ENCODE measurements at regions not wholly inside any gene's neighbourhood (a gene's known extent, or its start where the extent isn't known, plus 50 kb on each side); places are given as distances from the start of the nearest gene placed in this dataset.
"Not testable (repeated sequence)": the region's sequence is repeated elsewhere in the genome, so short reads cannot be mapped to it uniquely, and the experiment has no call there.

DNA sequence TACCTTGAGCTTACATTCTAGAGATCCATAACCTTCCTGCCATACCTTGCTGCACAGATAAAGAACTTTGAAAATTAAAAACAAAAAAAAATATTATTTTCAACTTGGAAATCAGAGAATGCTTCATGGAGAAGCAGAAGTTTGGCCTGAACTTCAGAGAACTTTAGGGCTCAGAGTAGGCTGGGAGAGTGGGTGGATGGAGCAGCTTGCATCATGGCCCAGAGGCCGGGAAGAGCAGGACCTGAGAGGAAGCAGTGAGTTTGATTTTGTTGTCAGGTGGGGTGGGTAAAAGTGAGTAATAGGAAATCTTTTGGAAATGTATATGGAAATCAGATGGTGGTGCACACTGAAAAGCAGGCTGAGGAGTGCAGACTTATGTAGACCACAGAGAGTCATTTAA is 228.5 kb upstream of the KRR1 start:
- TF ChIP-seq, protein P1, sequence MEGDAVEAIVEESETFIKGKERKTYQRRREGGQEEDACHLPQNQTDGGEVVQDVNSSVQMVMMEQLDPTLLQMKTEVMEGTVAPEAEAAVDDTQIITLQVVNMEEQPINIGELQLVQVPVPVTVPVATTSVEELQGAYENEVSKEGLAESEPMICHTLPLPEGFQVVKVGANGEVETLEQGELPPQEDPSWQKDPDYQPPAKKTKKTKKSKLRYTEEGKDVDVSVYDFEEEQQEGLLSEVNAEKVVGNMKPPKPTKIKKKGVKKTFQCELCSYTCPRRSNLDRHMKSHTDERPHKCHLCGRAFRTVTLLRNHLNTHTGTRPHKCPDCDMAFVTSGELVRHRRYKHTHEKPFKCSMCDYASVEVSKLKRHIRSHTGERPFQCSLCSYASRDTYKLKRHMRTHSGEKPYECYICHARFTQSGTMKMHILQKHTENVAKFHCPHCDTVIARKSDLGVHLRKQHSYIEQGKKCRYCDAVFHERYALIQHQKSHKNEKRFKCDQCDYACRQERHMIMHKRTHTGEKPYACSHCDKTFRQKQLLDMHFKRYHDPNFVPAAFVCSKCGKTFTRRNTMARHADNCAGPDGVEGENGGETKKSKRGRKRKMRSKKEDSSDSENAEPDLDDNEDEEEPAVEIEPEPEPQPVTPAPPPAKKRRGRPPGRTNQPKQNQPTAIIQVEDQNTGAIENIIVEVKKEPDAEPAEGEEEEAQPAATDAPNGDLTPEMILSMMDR (IDR thresholded peaks at IDR 0.05; ENCODE audit: insufficient read depth in 1 of 2, low read depth in 1 of 2, low read length in 1 of 2, severe bottlenecking in 1 of 2, unreplicated experiment in 1 of 2): no peak

DNA sequence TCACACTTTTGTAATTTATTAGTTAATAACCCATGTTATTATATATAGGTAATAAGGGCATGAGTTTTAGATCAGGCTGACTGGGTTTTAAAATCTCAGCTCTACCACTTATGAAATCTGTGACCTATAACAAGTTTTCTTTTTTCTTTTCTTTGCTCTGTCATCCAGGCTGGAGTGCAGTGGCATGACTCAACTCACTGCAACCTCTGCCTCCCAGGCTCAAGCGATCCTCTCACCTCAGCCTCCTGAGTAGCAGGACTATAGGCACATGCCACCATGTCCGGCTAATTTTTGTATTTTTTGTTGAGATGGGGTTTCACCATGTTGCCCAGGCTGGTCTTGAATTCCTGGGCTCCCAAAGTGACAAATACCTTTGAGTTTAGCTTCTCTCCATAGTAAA is 227.7 kb upstream of the KRR1 start:
- DNase-seq; H3K9me3 Mint-ChIP-seq (ENCODE audit: unreplicated experiment); H3K27me3 ChIP-seq (replicated peaks; ENCODE audit: control insufficient read depth, insufficient read depth, low read length); CTCF ChIA-PET; BruUV-seq (replicated peaks); H3K36me3 Mint-ChIP-seq (ENCODE audit: insufficient read depth, unreplicated experiment); H3K27ac Mint-ChIP-seq (ENCODE audit: unreplicated experiment); H3K4me1 ChIP-seq; POLR2A ChIA-PET; H3K27me3 Mint-ChIP-seq (ENCODE audit: insufficient read depth, unreplicated experiment); intact Hi-C loops (cut with micrococcal nuclease; ENCODE audit: unreplicated experiment); H3K4me3 Mint-ChIP-seq (ENCODE audit: unreplicated experiment); H3K9me3 ChIP-seq; H3K4me3 ChIP-seq (ENCODE audit: low read depth, low read length); H3K36me3 ChIP-seq (ENCODE audit: control insufficient read depth, insufficient read depth, low read length): not testable (repeated sequence)
- peaks cover 14% of the 10 kb centered on the region for H3K4me1 Mint-ChIP-seq (ENCODE audit: low read depth, unreplicated experiment)

More for the DNA sequence above, 228.5 kb upstream of the KRR1 start:
- CTCF ChIA-PET: interaction anchor here (0.6 kb wide), 1 partner anchor 344 kb away, joined by 3 read pairs; no protein-coding TSS in a partner anchor
- intact Hi-C loops (cut with micrococcal nuclease; ENCODE audit: unreplicated experiment): no loop called here
- no peaks in the 10 kb centered on the region for H3K36me3 ChIP-seq (ENCODE audit: control insufficient read depth, insufficient read depth, low read length)
- Mint-ChIP-seq H3K4me3 (ENCODE audit: unreplicated experiment) (no peak overlapping the region), H3K4me1 (ENCODE audit: low read depth, unreplicated experiment) (peaks cover 23% of the 10 kb centered on the region), H3K36me3 (ENCODE audit: insufficient read depth, unreplicated experiment) (no peaks in the 10 kb centered on the region), H3K9me3 (ENCODE audit: unreplicated experiment) (peaks cover 9% of the 10 kb centered on the region), H3K27me3 (ENCODE audit: insufficient read depth, unreplicated experiment) (no peaks in the 10 kb centered on the region), H3K27ac (ENCODE audit: unreplicated experiment) (no peak overlapping the region)
- H3K9me3 ChIP-seq: no peaks in the 10 kb centered on the region
- no TSS peak for BruUV-seq (replicated peaks)
- POLR2A ChIA-PET: no interaction called here
- no peaks in the 10 kb centered on the region for H3K27me3 ChIP-seq (replicated peaks; ENCODE audit: control insufficient read depth, insufficient read depth, low read length)
- no peak for DNase-seq
- peaks cover 12% of the 10 kb centered on the region for H3K4me1 ChIP-seq
- H3K4me3 ChIP-seq (ENCODE audit: low read depth, low read length): no peak overlapping the region

DNA sequence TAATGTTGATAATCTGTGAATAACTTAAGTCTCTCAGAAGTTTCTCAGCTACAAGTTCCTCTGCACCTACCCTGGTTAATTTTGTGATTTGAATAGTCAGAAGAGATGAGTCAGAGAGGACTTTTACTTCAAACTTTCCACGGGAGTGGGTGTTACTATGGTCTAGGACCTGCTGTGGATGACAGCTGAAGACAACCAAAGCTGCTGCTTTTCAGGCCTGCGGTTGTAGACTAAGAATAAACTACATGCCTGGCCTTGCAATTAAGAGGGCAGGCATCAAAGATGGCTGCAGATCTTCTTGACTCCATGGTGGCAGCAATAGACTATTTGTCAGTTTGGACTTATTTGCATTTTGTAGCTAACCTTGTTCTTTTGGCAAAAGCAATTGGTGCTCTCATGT is 227.1 kb upstream of the KRR1 start:
- no peak overlapping the region for H3K4me3 Mint-ChIP-seq (ENCODE audit: unreplicated experiment)
- no peak overlapping the region for H3K27ac Mint-ChIP-seq (ENCODE audit: unreplicated experiment)
- DNase-seq: no peak
- Histone ChIP-seq H3K36me3 (ENCODE audit: control insufficient read depth, insufficient read depth, low read length) (no peaks in the 10 kb centered on the region), H3K4me3 (ENCODE audit: low read depth, low read length) (no peak overlapping the region), H3K4me1 (no peaks in the 10 kb centered on the region), H3K9me3 (no peaks in the 10 kb centered on the region), H3K27me3 (replicated peaks; ENCODE audit: control insufficient read depth, insufficient read depth, low read length) (no peaks in the 10 kb centered on the region)
- H3K27me3 Mint-ChIP-seq (ENCODE audit: insufficient read depth, unreplicated experiment): no peaks in the 10 kb centered on the region
- TF ChIP-seq, protein P1 (IDR thresholded peaks at IDR 0.05; ENCODE audit: insufficient read depth in 1 of 2, low read depth in 1 of 2, low read length in 1 of 2, severe bottlenecking in 1 of 2, unreplicated experiment in 1 of 2): no peak
- peaks cover 9% of the 10 kb centered on the region for H3K9me3 Mint-ChIP-seq (ENCODE audit: unreplicated experiment)
- ChIA-PET POLR2A (no interaction called here), CTCF (interaction anchor here (0.6 kb wide), 1 partner anchor 64 kb away, joined by 3 read pairs; no protein-coding TSS in a partner anchor)
- peaks cover 19% of the 10 kb centered on the region for H3K4me1 Mint-ChIP-seq (ENCODE audit: low read depth, unreplicated experiment)
- no TSS peak for BruUV-seq (replicated peaks)
- intact Hi-C loops (cut with micrococcal nuclease; ENCODE audit: unreplicated experiment): no loop called here
- no peaks in the 10 kb centered on the region for H3K36me3 Mint-ChIP-seq (ENCODE audit: insufficient read depth, unreplicated experiment)

DNA sequence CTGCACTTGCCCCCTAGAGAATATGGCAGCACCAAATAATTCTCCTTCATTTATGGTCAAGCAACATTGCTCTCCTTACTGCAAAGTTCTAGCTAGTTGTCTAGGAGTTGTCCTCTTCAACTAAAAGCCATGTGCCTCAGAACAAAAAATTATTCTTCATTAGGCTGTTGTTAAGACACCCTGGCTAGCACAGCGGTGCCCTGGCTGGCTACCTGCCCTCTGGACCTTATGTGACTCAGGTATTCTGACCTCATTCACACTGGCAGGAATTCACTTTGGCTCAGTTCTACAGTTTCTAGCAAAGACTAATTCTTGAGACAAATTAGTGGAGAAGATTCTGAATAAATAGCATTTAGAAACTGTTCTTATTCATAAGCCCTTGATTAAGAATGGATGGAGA is 224.4 kb upstream of the KRR1 start:
- TF ChIP-seq, protein P1 (IDR thresholded peaks at IDR 0.05; ENCODE audit: insufficient read depth in 1 of 2, low read depth in 1 of 2, low read length in 1 of 2, severe bottlenecking in 1 of 2, unreplicated experiment in 1 of 2): no peak
- POLR2A ChIA-PET: no interaction called here
- Mint-ChIP-seq H3K4me3 (ENCODE audit: unreplicated experiment) (no peak overlapping the region), H3K4me1 (ENCODE audit: low read depth, unreplicated experiment) (peaks cover 22% of the 10 kb centered on the region), H3K27me3 (ENCODE audit: insufficient read depth, unreplicated experiment) (no peaks in the 10 kb centered on the region), H3K36me3 (ENCODE audit: insufficient read depth, unreplicated experiment) (peaks cover 4% of the 10 kb centered on the region), H3K27ac (ENCODE audit: unreplicated experiment) (no peak overlapping the region), H3K9me3 (ENCODE audit: unreplicated experiment) (no peaks in the 10 kb centered on the region)
- no peaks in the 10 kb centered on the region for H3K36me3 ChIP-seq (ENCODE audit: control insufficient read depth, insufficient read depth, low read length)
- no peak overlapping the region for H3K4me3 ChIP-seq (ENCODE audit: low read depth, low read length)
- CTCF ChIA-PET: no interaction called here
- BruUV-seq (replicated peaks): no TSS peak
- H3K4me1 ChIP-seq: no peaks in the 10 kb centered on the region
- DNase-seq: no peak
- no peaks in the 10 kb centered on the region for H3K27me3 ChIP-seq (replicated peaks; ENCODE audit: control insufficient read depth, insufficient read depth, low read length)
- no peaks in the 10 kb centered on the region for H3K9me3 ChIP-seq
- intact Hi-C loops (cut with micrococcal nuclease; ENCODE audit: unreplicated experiment): no loop called here
